ENCODE measurements at regions not wholly inside any gene's neighbourhood (a gene's known extent, or its start where the extent isn't known, plus 50 kb on each side); places are given as distances from the start of the nearest gene placed in this dataset.

DNA sequence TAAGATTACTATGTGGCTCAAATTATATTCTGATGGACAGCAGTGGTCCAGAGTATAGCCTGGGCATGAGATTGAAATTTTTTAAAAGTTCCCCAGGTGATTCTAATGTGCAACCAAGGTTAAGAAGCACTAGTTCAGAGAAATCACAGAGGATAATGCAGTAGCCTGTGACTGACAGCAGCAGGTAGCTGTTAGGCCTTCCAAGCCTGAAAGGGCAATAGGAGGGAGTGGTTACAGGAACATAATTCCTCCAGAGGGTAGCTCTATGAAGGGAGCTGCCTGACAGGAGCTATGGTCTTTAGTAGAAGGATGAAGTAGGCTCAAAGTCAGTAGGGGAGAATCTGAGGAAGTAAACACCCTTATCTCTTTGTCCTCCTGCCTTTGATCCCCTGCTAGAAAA lies 342.9 kb upstream of the PPP2R3A start:
- TF ChIP-seq CTCF (IDR thresholded peaks at IDR 0.05; ENCODE audit: borderline replicate concordance, extremely low read depth, low read length, poor library complexity, severe bottlenecking) (no peak), EZH2 (IDR thresholded peaks at IDR 0.05; ENCODE audit: borderline replicate concordance, low read depth, low read length, severe bottlenecking) (no peak)

All from DND-41 (cell line).